ENCODE measurements at regions not wholly inside any gene's neighbourhood (a gene's known extent, or its start where the extent isn't known, plus 50 kb on each side); places are given as distances from the start of the nearest gene placed in this dataset.

GRCh38 chr12:123091230-123092150, 59.4 kb downstream of the PITPNM2 start:
- TF ChIP-seq CTCF (IDR thresholded peaks at IDR 0.05) (no peak), POLR2AphosphoS5 (IDR thresholded peaks at IDR 0.05; ENCODE audit: insufficient read depth in 1 of 2, low read depth in 1 of 2) (no peak)

Measured in vagina (tissue), 2 donors.